Panc1 (cell line): ENCODE measurements at regions not wholly inside any gene's neighbourhood (a gene's known extent, or its start where the extent isn't known, plus 50 kb on each side); places are given as distances from the start of the nearest gene placed in this dataset.

Experiments
- POLR2AphosphoS5 ChIP-seq: IDR thresholded peaks from 2 replicates; pipeline ENCODE4 v1.6.1; 2012; ENCODE audit warnings: mild to moderate bottlenecking, low read depth, low read length, moderate library complexity
- SIN3A ChIP-seq: IDR thresholded peaks from 2 replicates; pipeline ENCODE4 v1.6.1; 2012; ENCODE audit warnings: low read depth, mild to moderate bottlenecking, low read length, moderate library complexity, borderline replicate concordance; ENCODE audit not compliant: insufficient read depth
- TCF7L2 ChIP-seq: IDR thresholded peaks from 2 replicates; pipeline ENCODE4 v1.6.1; 2011; ENCODE audit warnings: mild to moderate bottlenecking, low read depth, low read length, inconsistent platforms
- TF ChIP-seq, protein P1 (sequence below): fragments of 450-650 bp; IDR thresholded peaks from 2 replicates; pipeline ENCODE4 v1.5.1; 2017; ENCODE audit warnings: mild to moderate bottlenecking
- TF ChIP-seq, protein P2 (sequence below), 2 experiments: IDR thresholded peaks; 2 replicates each; pipeline ENCODE4 v1.6.1; 2011 to 2012; ENCODE audit warnings: low read depth in 2 of 2, control low read depth in 1 of 2, low read length in 1 of 2, mild to moderate bottlenecking in 1 of 2, moderate library complexity in 1 of 2; ENCODE audit not compliant: insufficient read depth in 1 of 2

DNA sequence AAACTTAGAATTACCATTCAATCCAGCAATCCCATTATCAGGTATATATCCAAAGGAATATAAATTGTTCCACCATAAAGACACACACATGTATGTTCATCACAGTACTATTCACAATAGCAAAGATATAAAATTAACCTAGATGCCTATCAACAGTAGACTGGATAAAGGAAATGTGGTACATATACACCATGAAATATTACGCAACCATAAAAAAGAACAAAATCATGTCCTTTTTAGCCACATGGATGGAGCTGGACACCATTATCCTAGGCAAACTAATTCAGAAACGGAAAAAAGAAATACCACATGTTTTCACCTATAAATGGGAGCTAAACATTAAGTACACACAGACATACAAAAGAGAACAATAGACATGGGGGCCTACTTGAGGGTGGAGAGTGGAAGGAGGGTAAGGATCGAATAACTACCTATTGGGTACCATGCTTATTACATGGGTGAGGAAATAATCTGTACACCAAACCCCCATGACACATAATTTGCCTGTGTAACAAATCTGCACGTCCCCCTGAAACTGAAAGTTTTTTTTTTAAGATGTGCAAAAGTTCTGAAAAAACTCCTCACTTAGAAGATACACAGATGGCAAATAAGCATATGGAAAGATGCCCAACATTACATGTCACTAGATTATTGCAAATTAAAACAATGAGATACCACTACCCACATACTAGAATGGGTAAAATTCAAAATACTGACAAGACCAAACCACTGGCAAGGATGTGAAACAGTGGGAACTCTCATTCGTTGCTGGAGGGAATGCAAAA, 313.0 kb upstream of the CD180 start:
- TF ChIP-seq POLR2AphosphoS5 (no peak), SIN3A (no peak), TCF7L2 (no peak)
- TF ChIP-seq, protein P1, sequence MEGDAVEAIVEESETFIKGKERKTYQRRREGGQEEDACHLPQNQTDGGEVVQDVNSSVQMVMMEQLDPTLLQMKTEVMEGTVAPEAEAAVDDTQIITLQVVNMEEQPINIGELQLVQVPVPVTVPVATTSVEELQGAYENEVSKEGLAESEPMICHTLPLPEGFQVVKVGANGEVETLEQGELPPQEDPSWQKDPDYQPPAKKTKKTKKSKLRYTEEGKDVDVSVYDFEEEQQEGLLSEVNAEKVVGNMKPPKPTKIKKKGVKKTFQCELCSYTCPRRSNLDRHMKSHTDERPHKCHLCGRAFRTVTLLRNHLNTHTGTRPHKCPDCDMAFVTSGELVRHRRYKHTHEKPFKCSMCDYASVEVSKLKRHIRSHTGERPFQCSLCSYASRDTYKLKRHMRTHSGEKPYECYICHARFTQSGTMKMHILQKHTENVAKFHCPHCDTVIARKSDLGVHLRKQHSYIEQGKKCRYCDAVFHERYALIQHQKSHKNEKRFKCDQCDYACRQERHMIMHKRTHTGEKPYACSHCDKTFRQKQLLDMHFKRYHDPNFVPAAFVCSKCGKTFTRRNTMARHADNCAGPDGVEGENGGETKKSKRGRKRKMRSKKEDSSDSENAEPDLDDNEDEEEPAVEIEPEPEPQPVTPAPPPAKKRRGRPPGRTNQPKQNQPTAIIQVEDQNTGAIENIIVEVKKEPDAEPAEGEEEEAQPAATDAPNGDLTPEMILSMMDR, result no peak
- TF ChIP-seq, protein P2, sequence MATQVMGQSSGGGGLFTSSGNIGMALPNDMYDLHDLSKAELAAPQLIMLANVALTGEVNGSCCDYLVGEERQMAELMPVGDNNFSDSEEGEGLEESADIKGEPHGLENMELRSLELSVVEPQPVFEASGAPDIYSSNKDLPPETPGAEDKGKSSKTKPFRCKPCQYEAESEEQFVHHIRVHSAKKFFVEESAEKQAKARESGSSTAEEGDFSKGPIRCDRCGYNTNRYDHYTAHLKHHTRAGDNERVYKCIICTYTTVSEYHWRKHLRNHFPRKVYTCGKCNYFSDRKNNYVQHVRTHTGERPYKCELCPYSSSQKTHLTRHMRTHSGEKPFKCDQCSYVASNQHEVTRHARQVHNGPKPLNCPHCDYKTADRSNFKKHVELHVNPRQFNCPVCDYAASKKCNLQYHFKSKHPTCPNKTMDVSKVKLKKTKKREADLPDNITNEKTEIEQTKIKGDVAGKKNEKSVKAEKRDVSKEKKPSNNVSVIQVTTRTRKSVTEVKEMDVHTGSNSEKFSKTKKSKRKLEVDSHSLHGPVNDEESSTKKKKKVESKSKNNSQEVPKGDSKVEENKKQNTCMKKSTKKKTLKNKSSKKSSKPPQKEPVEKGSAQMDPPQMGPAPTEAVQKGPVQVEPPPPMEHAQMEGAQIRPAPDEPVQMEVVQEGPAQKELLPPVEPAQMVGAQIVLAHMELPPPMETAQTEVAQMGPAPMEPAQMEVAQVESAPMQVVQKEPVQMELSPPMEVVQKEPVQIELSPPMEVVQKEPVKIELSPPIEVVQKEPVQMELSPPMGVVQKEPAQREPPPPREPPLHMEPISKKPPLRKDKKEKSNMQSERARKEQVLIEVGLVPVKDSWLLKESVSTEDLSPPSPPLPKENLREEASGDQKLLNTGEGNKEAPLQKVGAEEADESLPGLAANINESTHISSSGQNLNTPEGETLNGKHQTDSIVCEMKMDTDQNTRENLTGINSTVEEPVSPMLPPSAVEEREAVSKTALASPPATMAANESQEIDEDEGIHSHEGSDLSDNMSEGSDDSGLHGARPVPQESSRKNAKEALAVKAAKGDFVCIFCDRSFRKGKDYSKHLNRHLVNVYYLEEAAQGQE (IDR thresholded peaks at IDR 0.05; ENCODE audit: insufficient read depth in 1 of 2, low read depth in 2 of 2, low read length in 1 of 2), result no peak
